ENCODE measurements at regions not wholly inside any gene's neighbourhood (a gene's known extent, or its start where the extent isn't known, plus 50 kb on each side); places are given as distances from the start of the nearest gene placed in this dataset.

DNA sequence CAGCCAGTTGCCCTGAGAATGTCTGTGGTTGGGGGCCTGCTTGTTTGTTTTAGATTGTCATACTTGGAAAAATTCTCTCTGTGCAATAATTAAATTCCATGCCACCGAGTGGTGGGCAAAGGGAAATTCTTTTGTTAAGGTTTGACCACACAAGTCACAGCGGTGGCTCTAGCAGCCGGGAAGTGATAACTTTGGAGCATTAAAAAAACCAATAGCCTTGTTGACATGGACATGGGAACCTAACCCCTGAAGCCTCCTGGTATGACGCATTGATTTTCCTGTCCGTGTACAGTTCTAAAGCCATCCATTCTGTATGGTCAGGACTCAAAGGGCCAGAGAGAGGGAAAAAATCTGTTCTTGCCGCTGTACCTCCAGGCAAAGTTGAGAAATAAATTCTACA is 384.9 kb upstream of the ZNF507 start:
- DNase-seq = no peak

GRCh38 chr19:31961191-31961590 is 384.2 kb upstream of the ZNF507 start:
- DNase-seq = no peak

GRCh38 chr19:31961667-31962066 is 383.7 kb upstream of the ZNF507 start:
- DNase-seq = no peak

DNA sequence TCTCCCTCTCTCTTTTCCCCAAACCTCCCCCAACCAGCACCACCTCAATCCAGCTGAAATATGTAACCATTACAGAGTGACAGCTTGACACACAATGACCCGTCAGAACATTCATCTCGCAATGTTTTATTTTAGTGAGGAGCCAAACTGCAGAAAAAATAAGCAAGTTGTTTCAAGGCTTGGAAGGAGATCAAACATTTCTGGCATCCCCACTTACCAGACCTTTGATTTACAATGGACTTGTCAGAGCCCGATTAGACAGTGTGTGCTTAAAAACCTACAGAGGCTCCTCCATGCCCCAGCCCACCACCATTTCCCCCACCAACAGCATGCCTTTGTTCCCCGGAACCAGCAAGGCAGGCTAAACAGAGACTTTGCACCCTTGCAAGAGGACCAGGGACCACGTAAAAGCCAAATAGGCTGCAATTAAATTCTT is 382.8 kb upstream of the ZNF507 start:
- DNase-seq = no peak

- DNase-seq = no peak
Observed at GRCh38 chr19:31963746-31964145, 381.7 kb upstream of the ZNF507 start.

DNA sequence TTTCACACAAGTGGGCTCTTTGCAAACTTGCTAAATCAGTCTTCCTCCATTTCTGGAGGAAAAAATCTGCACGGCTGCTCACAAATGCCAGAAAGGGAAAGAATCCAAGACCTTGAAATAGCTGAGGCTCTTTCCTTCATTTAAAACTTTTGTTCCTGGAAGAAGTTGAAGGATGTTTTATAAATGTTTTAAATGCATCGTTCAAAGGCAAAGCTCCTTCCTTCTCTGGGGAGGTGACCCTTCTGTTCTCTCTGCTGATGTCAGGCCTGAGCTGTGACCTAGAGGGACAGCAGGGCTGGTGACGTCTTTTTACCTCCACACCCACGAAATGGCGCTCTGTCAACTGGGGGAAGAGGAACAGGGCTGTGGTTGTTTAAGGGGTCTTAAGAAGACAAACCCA is 376.4 kb upstream of the ZNF507 start:
- DNase-seq = no peak

DNA sequence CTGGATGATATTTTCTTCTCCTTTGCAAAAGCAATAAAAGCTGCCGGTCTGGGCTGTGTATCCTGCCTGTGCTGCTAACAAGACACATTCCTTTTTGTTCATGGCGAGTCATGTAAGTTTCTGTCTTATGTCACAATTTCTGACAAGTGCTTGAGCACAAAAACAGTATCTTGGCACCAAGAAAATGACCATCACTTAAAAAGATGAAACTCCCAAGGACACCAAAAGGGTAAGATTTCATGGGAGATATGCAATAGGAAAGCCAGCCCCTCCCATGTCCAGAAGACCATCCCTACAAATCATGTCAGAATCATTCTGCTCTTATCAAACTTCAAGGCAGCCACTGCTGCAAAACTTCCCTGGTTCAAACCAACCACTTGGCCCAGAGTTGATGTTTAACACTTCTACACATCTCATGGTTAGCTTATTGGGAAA is 375.4 kb upstream of the ZNF507 start:
- DNase-seq = no peak

GRCh38 chr19:31974290-31974689 is 371.1 kb upstream of the ZNF507 start:
- DNase-seq = no peak

GRCh38 chr19:31974941-31975340 is 370.5 kb upstream of the ZNF507 start:
- no peak for DNase-seq

- no peak for DNase-seq
Observed at GRCh38 chr19:31975461-31975860, 369.9 kb upstream of the ZNF507 start.

- DNase-seq = no peak
Observed at GRCh38 chr19:31976775-31977536, 368.5 kb upstream of the ZNF507 start.

GRCh38 chr19:31979362-31979761 is 366.0 kb upstream of the ZNF507 start:
- DNase-seq = no peak

DNA sequence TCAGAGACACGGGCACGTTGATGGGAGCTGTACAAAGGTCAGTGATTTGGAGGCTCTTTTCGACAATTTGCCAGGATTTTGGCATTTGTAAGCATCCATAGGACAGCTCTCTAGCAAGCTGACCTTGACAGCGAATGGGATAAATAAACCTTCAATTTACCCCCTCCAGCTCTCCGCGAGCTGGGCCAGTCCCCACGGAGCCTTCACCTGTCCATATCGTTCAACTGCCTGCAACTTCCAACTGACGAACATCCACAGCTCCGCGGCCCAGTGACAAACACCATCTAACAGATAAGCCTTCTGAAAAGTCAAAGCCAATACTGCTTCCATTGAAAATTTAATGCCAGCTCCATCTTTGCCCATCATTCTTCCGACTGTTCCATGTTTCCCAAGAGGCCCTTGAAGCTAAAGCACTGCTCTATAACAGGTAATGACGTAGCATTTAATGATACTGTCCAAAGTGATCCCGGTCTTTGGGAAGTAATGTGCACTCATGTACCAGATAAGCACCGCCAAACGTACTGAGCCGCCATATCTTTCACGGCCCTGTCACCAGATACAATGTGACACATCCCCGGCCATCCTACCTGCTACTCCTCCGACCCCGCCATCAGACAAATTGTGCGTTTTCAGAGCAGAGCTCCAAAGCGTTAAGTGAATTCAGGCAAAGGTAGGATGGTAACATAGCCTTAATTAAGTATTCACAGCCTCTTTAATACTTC is 365.3 kb upstream of the ZNF507 start:
- no peak for DNase-seq

DNA sequence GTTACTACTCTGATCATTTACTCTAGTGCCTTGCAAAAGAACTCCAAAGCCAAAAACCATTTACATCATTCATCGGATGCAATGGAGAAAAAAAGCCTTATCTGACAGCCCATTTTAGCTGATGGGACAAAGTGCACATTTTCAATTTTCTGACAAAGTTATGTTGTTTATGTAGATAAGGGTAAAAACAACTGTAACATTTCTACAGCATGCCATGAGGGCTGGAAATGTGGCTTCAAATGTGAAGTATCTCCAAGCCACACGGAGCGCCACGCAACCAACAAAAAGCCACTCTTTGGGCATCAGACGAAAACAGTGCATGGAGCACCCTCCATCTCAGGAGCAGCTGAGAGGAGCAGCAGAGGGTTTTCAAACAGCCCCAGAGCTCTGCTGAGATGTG is 364.6 kb upstream of the ZNF507 start:
- no peak for DNase-seq

DNA sequence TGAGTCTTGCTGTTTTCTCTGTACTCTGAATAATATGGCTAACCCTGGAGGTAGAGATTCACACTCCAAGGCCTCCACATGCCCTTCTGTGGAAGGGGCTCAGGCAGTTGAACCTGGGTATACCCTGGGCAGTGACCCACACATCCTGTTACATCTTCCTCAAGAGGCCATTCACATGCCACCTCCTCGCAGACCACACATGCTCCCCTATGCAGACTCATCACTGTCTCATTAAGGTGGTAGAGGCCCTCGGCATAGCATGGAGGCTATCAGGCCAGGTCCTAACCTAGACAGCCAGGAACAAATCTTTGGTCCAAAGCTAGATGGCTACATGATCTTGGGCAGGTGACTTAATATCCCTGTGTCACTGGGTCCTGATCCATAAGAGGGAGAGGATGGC is 363.9 kb upstream of the ZNF507 start:
- no peak for DNase-seq

DNA sequence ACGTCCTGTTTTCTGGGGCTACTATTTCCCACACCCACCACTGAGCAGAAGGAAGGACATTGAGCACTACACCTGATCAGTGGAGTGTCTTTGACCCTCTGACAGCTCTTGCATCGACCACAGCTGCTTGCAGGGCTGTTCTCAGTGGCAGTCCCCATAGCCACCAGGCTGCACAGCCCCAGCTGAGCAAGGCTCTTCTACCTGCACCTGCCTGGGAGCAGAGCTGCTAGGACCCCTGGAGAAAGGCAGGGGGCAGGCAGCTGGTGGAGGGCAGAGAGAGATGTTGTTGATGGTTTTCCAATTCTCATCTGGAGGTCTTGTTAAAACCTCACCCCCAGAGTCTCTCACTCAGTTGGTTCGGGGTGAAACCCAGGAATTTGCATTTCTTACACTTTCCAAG is 361.8 kb upstream of the ZNF507 start:
- DNase-seq = no peak

DNA sequence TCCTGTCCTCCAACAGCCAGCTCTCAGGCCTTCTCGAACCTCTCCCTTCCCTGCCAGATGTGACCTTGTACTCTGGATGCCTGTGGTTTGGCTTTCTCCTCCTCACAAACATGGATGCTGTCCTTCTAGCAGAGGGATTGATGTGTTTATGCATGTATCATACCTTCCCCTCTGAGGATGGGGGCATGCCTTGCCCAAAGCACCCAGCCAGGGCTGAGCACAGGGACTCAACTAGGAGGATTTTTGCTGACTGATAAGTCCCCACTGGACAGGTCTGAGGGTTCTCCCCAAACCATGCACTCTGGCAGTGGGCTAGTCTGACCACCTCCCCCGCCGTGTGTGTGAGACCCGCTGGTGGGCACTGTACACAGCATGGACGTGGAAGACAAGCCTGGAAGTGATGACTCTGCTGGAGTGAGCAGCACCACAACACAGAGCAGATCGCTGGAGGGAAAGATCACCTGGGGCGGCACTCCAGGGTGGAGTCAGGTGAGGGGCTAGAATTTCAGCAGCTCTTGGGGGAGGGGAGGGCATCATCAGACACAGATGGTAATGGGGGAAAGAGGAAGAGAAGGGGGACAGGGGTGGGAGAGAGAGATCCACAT is 360.3 kb upstream of the ZNF507 start:
- DNase-seq = no peak

- DNase-seq = no peak
Observed at GRCh38 chr19:31986951-31987350, 358.5 kb upstream of the ZNF507 start.

DNA sequence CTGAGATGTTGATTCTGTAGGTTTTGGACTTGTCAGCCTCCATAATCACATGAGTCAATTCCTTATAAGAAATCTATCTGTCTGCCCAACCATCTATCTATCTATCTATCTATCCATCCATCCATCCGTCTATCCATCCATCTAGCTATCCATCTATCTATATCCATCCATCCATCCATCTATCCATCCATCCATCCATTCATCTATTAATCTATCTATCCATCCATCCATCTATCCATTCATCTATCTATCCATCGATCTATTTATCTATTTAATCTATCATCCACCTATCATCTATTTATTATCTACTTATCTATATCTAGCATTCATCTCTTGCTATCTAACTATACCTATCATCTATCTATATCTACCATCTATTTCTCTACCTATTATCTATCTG is 357.2 kb upstream of the ZNF507 start:
- DNase-seq = no peak

DNA sequence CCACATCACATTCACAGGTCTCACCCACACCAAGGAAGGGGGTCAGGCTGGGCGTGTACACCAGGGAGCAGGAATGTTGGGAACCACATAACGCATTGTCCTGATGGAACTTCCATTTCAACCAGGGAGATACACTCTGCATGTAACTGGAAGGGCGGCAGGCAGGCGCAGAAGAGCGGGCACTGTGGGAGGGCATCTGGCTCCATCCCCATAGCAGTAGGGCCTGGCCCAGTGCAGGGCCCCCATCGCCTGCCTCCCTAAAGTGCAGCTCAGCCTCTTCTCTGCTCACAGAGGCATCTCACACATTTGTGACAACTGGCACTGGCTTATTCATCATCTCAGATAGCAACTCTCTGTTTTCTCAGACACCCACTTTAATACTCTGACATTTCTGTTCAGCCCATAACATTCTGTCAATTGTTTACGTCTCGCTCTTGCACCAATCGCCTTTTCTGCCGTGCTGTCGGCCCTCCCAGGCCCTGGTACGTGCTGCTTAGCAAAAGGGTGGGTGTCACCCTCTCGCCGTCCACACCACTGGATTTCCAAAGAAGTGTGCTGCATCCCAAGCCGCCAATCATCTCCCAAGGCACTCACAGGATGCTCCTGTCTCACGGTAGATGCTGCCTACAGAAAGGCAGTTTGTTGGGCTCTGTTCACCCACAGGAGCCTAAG is 353.3 kb upstream of the ZNF507 start:
- no peak for DNase-seq

GRCh38 chr19:31992750-31993149 is 352.7 kb upstream of the ZNF507 start:
- DNase-seq = no peak

GRCh38 chr19:31995546-31995945 is 349.9 kb upstream of the ZNF507 start:
- no peak for DNase-seq

DNA sequence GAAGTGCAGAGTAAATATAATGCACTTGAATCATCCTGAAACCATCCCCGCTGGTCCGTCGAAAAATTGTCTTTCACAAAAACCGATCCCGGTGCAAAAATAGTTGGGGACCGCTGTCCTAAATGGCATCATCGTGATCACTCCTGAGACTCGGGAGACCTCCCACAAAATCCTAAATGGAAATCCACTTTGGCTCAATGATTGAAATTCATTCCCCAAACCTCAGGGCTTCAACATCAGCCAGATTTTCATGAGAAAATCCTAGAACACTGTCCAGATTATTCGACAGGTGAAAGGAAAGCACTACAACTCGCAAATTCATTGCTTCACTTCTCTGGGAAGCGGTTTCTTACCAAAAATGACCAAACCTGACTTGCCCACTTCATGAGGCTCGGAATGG is 335.3 kb upstream of the ZNF507 start:
- no peak for DNase-seq

DNA sequence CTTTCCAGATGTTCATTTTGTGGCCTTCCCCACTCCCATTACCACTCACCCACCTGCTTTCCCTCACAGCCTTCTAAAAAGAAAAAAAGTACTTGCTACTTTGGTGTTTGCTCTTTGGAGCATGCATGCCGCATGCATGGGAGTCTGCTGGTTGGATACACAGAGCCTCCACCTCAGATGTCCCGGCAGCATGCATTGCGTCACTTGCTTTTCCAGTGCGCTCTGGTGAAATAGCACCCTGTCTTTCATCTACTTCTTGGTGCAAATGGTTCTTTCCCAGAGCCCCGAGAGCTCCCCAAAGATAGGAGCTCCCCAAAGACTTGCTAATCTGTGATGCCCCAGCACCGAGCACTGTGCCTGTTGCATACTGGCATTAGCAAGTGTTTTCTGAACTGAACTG is 333.2 kb upstream of the ZNF507 start:
- DNase-seq = no peak

All from activated CD4-positive, alpha-beta T cell treated with anti-CD3 and anti-CD28 coated beads, Interleukin-2, amount 50 U/mL, for 48 hours (primary cell).